Ecto neural progenitor cell (in vitro differentiated cells): ENCODE measurements at regions not wholly inside any gene's neighbourhood (a gene's known extent, or its start where the extent isn't known, plus 50 kb on each side); places are given as distances from the start of the nearest gene placed in this dataset.

ENCODE experiments used
- DNase-seq: peaks from one replicate; pipeline ENCODE4 v3.0.0-alpha.2; 2018; ENCODE audit warnings: low spot score

DNA sequence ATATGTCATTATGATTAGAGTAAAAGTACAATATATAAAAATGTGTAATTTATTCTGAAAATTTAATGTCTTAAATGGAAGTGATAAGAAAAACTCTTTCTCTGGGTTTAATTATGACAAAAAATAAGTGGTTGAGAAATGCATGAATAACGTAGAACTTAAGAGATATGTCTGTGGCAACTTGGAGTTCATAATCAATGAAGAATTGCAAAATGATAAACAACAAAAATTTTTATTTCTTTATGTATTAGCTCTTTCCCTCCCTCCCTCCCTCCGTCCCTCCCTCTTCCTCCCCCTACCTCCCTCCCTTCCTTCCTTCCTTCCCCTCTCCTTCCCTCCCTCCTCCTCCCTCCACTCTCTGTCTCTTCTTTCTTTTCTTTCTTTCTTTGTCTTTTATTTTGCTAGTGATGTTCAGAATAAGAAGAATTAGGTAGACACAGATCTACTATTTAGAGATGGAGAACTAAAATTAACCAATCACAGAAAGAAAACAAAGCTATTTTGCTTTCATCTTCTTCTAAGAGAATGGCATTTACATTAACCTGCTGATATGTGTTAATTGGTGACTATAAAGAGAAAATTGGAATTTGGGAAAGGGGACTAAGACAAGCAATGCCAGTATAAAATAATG, 96.3 kb upstream of the PDC start:
- DNase-seq = no peak

DNA sequence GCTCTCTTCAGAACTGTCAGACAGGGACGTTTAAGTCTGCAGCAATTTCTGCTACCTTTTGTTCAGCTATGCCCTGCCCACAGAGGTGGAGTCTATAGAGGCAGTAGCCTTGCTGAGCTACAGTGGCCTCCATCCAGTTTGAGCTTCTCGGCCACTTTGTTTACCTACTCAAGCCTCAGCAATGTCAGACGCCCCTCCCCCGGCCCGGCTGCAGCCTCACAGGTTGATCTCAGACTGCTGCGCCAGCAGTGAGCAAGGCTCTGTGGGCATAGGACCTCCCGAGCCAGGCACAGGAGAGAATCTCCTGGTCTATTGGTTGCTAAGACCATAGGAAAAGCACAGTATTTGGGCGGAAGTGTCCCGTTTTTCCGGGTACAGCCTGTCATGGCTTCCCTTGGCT, 89.9 kb upstream of the PDC start:
- no peak for DNase-seq

DNA sequence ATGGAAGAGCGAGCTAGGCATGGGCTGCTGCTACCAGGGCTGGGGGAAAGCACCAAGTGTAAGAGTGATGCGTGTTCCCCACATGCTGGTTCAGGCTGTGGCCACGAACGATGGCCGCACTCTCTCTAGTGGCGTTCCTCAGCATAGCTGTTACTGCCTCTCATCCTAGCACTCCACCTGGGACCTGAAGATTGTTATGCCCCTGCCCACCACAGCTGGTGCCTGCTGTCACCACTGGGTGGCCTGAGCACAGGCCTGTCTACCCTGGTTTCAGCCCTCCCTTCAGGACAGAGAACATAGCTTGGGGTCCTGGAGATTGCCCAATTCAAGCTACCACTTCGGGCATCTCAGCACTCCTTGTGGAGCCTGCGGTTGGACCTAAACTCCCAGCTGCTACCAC, 80.1 kb upstream of the PDC start:
- no peak for DNase-seq

DNA sequence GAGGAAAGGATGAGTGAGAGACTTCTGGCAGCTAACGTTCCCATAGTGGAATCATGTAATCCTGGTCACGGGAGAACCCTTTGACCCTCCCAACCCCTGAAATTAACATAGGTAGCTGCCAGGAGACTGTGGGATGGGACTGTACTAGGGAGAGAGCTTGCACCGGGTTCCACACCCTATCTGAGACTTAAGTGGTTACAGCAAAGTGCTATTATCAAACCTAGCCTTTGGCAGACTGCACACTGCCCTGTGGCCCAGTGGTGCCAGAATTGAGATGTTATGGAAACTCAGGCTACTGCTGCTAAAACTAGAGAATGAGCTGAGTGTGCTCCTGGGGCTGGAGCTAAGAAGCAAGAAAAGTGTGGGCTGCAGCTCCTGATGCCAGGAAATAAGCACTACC, 79.6 kb upstream of the PDC start:
- DNase-seq = no peak

DNA sequence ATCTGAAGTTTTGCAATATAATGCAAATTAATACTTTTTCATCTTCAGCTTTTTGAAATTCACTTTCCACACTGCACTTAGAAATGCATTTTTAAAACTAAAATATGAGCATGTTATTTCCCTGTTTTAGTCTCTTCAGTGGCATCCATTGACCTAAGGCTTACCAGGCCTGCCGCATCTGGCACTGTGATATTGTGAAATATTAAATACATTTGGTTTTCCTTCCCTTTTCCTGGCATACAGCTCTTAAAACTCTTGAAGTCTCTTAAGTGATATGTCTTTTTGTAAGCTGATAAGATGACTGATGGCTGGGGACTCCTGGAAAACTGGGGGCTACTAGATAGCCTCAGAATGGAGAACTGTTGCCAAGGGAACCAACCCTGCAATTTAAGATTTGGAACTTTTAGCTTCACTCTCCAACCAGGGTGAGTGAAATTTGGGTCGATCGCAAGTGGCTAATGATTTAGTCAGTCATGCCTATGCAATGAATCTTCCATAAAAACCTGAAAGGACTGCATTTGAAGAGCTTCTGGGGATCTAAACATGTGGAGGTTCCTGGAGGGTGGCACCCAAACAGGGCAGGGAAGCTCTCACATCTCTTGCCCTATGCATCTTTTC, 75.5 kb upstream of the PDC start:
- DNase-seq = no peak

DNA sequence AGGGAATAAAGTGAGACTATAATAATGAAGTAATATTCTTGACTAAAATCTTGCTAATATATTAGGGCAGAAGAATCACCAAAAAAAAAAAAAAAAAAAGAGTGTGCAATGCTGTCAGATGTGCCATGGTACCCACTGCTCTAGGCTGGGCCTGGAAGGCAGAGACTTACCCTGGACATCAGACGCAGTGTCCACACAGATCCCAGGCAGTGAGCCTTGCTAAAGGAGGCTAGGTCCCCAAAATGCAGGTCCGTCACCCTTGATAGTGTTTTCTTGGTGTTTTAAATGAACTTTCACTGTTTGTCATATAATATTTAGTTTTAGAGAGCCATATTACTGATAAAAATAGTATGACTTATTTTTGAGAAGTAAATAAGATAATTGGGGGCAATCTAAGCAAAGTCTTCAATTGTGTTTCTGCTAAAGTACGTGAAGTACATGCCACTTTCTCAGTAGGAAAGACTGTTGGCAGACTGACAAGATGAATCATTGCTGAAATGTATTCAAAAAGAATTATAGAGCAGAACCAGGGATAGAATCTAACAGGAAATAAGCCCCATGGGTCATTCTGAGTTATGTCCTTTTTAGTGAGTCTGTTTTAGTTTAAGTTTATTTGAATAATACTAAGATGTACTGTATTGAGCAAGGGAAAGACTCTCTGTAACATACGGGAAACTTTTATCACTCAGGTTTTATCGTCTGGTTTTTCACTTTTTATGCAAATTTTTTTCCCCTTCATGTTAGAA, 74.6 kb upstream of the PDC start:
- no peak for DNase-seq

DNA sequence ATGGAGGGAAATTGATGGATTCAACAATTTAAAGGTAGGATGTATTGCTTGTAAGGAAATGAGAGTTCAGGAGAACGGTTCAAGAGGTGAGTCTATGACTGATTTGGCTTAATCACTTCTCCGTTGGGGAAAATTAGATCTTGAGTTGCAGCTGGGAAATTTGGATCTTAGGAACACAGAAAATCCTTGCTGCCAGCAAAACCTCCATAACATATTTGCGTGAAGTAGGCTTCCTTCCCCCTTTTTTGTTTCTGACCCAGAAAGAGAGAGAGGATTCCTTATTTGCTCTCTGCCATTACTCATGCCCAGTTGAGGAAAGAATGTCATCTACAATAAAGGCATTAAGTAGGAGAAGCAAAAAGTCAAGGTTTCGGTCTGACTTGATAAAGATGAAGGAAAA, 73.5 kb upstream of the PDC start:
- no peak for DNase-seq

DNA sequence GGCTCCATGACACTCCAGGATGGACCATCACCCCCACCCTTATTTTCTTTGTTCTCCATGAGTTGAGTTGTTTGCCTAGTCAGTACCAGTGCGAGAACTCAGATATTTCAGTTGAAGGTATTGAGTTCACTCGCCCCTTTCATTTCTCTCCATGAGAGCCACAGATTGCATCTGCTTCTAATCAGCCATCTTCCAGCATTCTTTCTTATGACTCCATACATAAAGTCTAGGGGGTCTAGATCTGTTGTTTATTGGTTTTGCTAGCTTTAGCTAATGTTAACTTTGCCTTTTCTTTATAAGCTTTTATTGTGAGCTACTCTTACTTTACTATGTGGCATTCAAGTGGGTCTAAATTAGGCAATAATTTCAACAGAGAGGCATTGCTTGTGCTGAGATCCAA, 71.6 kb upstream of the PDC start:
- DNase-seq = no peak

DNA sequence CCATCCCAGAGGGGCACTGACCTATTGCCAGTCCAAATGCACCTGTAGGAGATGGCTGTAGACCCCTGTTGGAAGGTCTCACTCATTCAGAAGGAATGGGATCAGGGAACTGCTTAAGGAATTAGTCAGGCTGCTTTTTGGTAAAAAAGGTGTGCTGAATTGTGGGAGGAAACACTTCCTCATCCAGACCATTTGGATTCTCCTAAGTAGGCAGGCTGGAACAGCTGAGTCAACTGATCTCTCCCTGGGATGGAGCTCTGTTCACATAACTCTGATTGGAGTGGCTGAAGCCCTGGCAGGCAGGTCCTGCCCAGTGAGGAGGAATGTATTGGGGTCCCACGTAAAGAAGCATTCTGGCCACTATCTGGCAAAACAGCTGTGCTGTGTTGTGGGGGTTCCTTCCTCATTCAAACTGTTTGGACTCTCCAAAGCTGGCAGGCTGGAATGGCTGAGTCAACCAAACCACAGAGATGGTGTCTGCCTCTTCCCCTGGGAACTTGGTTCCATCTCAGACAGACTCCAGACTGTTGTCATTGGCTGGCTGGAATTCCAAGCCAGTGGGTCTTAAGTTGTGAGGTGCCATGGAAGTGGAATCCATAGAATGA, 70.7 kb upstream of the PDC start:
- DNase-seq = no peak

DNA sequence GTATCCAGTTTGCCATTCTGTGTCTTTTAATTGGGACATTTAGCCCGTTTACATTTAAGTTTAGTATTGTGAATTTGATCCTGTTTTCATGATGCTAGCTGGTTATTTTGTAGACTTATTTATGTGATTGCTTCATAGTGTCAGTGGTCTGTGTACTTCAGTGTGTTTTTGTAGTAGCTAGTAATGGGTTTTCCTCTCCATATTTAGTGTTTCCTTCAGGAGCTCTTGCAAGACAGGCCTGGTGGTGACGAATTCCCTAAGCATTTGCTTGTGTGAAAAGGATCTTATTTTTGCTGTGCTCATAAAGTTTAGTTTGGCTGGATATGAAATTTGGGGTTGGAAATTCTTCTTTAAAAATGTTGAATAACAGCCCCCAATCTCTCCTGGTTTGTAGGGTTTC, 69.2 kb upstream of the PDC start:
- DNase-seq = no peak

DNA sequence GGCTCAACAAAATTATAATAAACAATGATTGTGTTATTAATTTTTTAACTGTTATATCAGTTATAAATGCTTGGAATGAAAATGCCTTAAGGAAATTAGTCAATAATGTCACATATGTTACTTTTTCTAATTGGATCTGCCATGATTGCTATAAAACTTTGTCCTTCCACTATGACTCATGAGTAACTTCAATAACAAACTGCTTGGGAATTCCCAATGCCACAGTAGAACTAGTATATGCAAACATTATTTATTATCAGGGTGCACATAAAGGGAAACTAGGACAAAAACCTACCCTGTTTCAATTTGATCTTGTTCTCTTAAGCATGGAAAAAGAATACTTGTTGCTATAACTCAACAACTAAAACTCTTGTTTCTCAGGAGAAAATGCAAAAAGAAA, 59.1 kb upstream of the PDC start:
- no peak for DNase-seq

DNA sequence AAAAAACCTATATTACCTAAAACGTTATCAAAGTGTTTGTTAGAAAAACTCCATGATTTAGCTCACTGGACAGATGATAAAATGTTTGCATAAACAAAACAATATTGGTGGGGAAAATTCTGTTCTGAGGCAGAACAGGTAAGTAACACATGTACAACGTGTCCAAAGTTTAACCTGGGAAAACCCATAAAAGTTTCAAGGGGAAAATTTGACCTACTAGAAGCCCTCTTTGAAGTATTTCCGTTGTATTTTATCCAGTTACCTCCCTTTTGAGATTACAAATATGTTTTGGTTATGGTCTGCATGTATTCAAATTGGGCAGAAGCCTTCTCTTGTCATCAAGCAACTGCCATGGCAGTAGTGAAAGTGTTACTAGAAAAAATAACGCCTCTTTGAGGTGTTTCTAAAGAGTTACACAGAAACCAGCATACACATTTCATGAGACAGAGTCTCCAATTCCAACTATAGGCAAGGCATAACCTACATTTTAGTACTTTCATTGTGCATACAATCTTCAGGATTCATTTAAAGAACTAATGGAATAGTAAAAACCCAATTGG, 58.0 kb upstream of the PDC start:
- no peak for DNase-seq

DNA sequence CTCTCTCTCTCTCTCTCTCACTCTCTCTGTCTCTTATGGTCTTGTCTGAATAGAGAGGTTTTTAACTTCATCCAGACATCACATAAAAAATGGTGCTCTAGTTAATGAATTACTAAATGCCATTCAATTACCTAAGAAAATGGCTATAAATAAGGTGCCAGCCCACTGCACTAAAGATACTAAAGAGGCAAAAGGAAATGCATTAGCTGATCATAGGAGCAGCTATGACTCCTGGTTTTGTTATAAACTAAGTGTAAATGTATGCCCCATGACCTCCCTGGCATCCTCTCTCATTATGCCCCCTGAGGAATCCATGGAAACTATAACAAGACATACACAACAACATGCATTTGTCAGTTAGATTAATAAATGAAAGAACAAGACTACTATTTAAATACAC, 57.5 kb upstream of the PDC start:
- no peak for DNase-seq

DNA sequence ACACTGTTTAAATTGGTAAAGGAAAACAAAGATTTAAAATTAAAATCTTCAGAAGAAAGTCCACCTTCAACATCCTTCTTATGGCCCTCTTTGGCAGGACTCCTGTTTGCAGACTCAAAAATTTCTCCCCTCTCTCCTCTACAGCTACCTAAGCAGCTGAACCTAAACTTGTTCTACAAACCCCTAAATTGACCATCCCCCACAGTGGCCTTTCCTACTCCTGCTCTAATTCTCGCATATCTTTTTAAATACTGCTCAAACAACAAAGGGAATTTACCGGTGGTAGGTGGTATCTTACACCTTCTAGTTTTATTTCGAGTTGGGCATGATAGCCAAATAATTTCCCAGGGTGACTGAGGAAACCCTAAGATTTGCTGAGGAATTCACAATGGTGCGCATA, 53.5 kb upstream of the PDC start:
- DNase-seq = no peak

DNA sequence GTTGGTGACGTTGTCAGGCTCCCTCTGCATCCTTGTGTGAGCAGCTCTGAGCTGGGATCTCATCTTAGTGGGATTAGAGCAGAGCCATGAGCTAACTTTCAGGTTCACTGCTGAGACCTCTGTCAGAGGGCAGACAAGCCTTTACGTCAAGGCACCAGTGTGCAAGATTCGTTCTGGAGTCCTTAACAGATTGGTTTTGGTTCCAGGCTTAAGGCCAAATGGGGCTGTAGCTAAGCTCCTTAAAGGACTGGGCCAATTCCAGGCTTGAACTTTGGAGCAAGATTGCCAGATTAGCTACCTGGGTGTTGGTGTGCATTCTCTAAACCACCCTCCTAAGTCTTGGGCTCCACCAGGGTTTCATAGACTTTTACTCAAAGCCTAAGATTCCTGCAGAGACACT, 52.6 kb upstream of the PDC start:
- no peak for DNase-seq

DNA sequence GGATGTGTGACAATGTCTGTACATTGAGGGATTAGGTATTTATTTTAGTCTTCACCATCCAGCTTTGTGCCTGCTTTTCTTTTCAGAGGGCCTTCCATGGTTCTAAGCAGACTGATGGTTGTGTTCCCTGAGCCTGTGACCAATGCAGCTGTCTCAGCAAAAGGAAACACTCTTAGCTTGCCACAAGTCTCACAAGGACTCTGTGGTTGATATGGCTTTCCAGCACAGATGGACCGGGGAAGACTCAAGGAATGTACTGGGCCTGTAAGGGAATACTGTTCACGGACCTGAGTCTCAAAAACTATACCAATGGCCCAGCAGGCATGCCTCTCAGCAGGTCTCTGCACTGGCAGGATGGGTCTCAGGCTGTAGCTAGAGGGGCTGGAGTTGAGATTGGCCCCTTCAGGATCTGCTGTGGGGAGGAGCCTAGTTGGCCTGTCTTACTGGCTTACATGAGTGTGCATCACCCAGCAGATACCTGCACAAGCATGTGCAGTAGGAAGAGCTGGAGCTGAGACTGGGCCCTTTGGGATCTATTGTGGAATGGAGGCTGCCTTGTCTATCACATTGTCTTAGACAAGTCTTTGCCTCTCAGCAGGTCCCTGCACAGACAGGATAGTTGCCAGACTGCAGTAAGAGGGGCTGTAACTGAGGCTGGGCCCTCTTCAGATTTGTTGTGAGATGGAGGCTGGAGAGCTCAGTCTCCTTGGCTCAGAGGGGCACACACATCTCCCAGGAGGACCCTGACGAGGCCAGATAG, 52.0 kb upstream of the PDC start:
- DNase-seq = no peak

DNA sequence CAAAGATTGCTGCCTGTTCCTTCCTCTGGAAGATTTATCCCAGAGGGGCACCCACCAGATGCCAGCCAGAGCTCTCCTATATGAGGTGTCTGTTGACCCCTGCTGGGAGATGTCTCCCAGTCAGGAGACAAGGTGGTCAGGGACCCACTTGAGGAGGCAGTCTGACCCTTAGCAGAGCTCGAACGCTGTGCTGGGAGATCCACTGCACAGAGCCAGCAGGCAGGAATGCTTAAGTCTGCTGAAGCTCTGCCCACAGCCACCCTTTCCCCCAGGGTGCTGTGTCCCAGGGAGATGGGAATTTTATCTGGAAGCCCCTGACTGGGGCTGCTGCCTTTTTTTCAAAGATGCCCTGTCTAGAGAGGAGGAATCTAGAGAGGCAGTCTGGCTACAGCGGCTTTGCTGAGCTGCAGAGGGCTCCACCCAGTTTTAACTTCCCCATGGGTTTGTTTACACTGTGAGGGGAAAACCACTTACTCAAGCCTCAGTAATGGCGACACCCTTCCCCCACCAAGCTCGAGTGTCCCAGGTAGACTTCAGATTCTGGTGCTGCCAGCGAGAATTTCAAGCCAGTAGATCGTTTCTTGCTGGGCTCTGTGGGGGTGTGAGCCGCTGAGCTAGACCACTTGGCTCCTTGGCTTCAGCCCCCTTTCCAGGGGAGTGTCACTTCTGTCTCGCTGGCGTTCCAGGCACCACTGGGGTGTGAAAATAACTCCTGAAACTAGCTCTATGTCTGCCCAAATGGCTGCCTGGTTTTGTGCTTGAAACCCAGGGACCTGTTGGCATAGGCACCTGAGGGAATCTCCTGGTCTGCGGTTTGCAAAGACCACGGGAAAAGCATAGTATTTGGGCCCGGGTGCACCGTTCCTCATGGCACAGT, 51.1 kb upstream of the PDC start:
- no peak for DNase-seq
